ENCODE measurements at regions not wholly inside any gene's neighbourhood (a gene's known extent, or its start where the extent isn't known, plus 50 kb on each side); places are given as distances from the start of the nearest gene placed in this dataset.

- Histone ChIP-seq H3K79me2 (ENCODE audit: insufficient read depth, low read length) (no peaks in the 10 kb centered on the region), H3K4me3 (ENCODE audit: low read depth in 1 of 2, low read length in 2 of 2) (no peak overlapping the region), H3K9me3 (ENCODE audit: insufficient read depth, low read length, severe bottlenecking) (no peaks in the 10 kb centered on the region), H3K4me1 (ENCODE audit: insufficient read depth, low read length) (no peaks in the 10 kb centered on the region), H3K27me3 (ENCODE audit: insufficient read depth, low read length, poor library complexity) (peaks cover 4% of the 10 kb centered on the region), H4K20me1 (ENCODE audit: insufficient read depth, low read length) (no peaks in the 10 kb centered on the region), H2AFZ (ENCODE audit: low read depth, low read length) (no peak overlapping the region), H3K36me3 (ENCODE audit: insufficient read depth, low read length) (no peaks in the 10 kb centered on the region), H3K9ac (ENCODE audit: low read depth, low read length) (no peak overlapping the region), H3K4me2 (ENCODE audit: insufficient read depth, low read length) (no peak overlapping the region), H3K27ac (ENCODE audit: low read length) (no peak overlapping the region)
- TF ChIP-seq EZH2 (IDR thresholded peaks at IDR 0.05; ENCODE audit: borderline replicate concordance, low read depth, low read length, severe bottlenecking) (no peak), CTCF (IDR thresholded peaks at IDR 0.05; ENCODE audit: borderline replicate concordance, extremely low read depth, low read length, poor library complexity, severe bottlenecking) (no peak)
- no peak for DNase-seq
- ATAC-seq (ENCODE audit: insufficient read depth, low read depth) = no peak
Observed at GRCh38 chr5:100275631-100276030, 259.5 kb upstream of the FAM174A start.

- Histone ChIP-seq H3K4me3 (ENCODE audit: low read depth in 1 of 2, low read length in 2 of 2) (no peak overlapping the region), H3K9ac (ENCODE audit: low read depth, low read length) (no peak overlapping the region), H3K27me3 (ENCODE audit: insufficient read depth, low read length, poor library complexity) (peaks cover 4% of the 10 kb centered on the region), H3K27ac (ENCODE audit: low read length) (no peak overlapping the region), H3K79me2 (ENCODE audit: insufficient read depth, low read length) (no peaks in the 10 kb centered on the region), H2AFZ (ENCODE audit: low read depth, low read length) (no peak overlapping the region), H3K36me3 (ENCODE audit: insufficient read depth, low read length) (no peaks in the 10 kb centered on the region), H3K9me3 (ENCODE audit: insufficient read depth, low read length, severe bottlenecking) (no peaks in the 10 kb centered on the region), H3K4me2 (ENCODE audit: insufficient read depth, low read length) (no peak overlapping the region), H4K20me1 (ENCODE audit: insufficient read depth, low read length) (no peaks in the 10 kb centered on the region), H3K4me1 (ENCODE audit: insufficient read depth, low read length) (no peaks in the 10 kb centered on the region)
- no peak for ATAC-seq (ENCODE audit: insufficient read depth, low read depth)
- DNase-seq = no peak
- TF ChIP-seq CTCF (IDR thresholded peaks at IDR 0.05; ENCODE audit: borderline replicate concordance, extremely low read depth, low read length, poor library complexity, severe bottlenecking) (no peak), EZH2 (IDR thresholded peaks at IDR 0.05; ENCODE audit: borderline replicate concordance, low read depth, low read length, severe bottlenecking) (no peak)
Observed at GRCh38 chr5:100273846-100274580, 261.2 kb upstream of the FAM174A start.

- Histone ChIP-seq H3K4me1 (ENCODE audit: insufficient read depth, low read length) (no peaks in the 10 kb centered on the region), H4K20me1 (ENCODE audit: insufficient read depth, low read length) (no peaks in the 10 kb centered on the region), H3K79me2 (ENCODE audit: insufficient read depth, low read length) (no peaks in the 10 kb centered on the region), H3K9ac (ENCODE audit: low read depth, low read length) (no peak overlapping the region), H3K9me3 (ENCODE audit: insufficient read depth, low read length, severe bottlenecking) (no peaks in the 10 kb centered on the region), H2AFZ (ENCODE audit: low read depth, low read length) (no peak overlapping the region), H3K36me3 (ENCODE audit: insufficient read depth, low read length) (no peaks in the 10 kb centered on the region), H3K4me2 (ENCODE audit: insufficient read depth, low read length) (no peak overlapping the region), H3K27ac (ENCODE audit: low read length) (no peak overlapping the region), H3K4me3 (ENCODE audit: low read depth in 1 of 2, low read length in 2 of 2) (no peak overlapping the region), H3K27me3 (ENCODE audit: insufficient read depth, low read length, poor library complexity) (no peaks in the 10 kb centered on the region)
- no peak for ATAC-seq (ENCODE audit: insufficient read depth, low read depth)
- TF ChIP-seq CTCF (IDR thresholded peaks at IDR 0.05; ENCODE audit: borderline replicate concordance, extremely low read depth, low read length, poor library complexity, severe bottlenecking) (no peak), EZH2 (IDR thresholded peaks at IDR 0.05; ENCODE audit: borderline replicate concordance, low read depth, low read length, severe bottlenecking) (no peak)
- no peak for DNase-seq
Observed at GRCh38 chr5:100270023-100270771, 265.0 kb upstream of the FAM174A start.
